A549 (cell line): ENCODE measurements at regions not wholly inside any gene's neighbourhood (a gene's known extent, or its start where the extent isn't known, plus 50 kb on each side); places are given as distances from the start of the nearest gene placed in this dataset.

Source experiments
- CEBPB ChIP-seq, 2 experiments: fragments of >200 bp in 1 of 2; sonication (Bioruptor Twin) in 1 of 2; formaldehyde crosslinking in 1 of 2; IDR thresholded peaks; 2 replicates each; pipeline ENCODE4 v1.6.1; 2012 to 2016
- CTCF ChIP-seq: fragments of >200 bp; sonication (Bioruptor Twin); formaldehyde crosslinking; IDR thresholded peaks from 3 replicates; pipeline ENCODE4 v1.5.1; 2016
- EP300 ChIP-seq, 2 experiments: fragments of >200 bp; sonication (Bioruptor Twin); formaldehyde crosslinking; IDR thresholded peaks; 2 replicates in 1 of 2; 3 replicates in 1 of 2; pipeline ENCODE4 v1.6.1; 2016 to 2017
- JUN ChIP-seq, 2 experiments: fragments of >200 bp; sonication (Bioruptor Twin); formaldehyde crosslinking; IDR thresholded peaks; 2 replicates in 1 of 2; 3 replicates in 1 of 2; pipeline ENCODE4 v1.6.1; 2016 to 2017
- MAFK ChIP-seq: fragments of 450-650 bp; IDR thresholded peaks from 2 replicates; pipeline ENCODE4 v1.6.1; 2014; ENCODE audit not compliant: partially characterized antibody
- MAX ChIP-seq: IDR thresholded peaks from 2 replicates; pipeline ENCODE4 v1.6.1; 2012
- MAZ ChIP-seq: fragments of 150-350 bp; IDR thresholded peaks from 2 replicates; pipeline ENCODE4 v1.6.1; 2014; ENCODE audit warnings: antibody characterized with exemption, low read depth, low read length, borderline replicate concordance
- MYC ChIP-seq: IDR thresholded peaks from 2 replicates; pipeline ENCODE4 v1.6.1; 2012; ENCODE audit warnings: mild to moderate bottlenecking, inconsistent platforms, low read length, improper control_type of control experiment, borderline replicate concordance
- POLR2A ChIP-seq: IDR thresholded peaks from 2 replicates; pipeline ENCODE4 v1.6.1; 2012; ENCODE audit warnings: mild to moderate bottlenecking, low read length
- RAD21 ChIP-seq, 2 experiments: fragments of >200 bp in 1 of 2; sonication (Bioruptor Twin) in 1 of 2; formaldehyde crosslinking in 1 of 2; IDR thresholded peaks in 1 of 2; conservative IDR thresholded peaks in 1 of 2; 2 replicates in 1 of 2; 3 replicates in 1 of 2; pipeline ENCODE4 v1.6.1; 2012 to 2018; ENCODE audit warnings: inconsistent platforms in 1 of 2
- REST ChIP-seq: fragments of 200-600 bp; sonication (generic); IDR thresholded peaks from 2 replicates; pipeline ENCODE4 v1.6.1; 2016; ENCODE audit warnings: antibody characterized with exemption, mild to moderate bottlenecking, moderate library complexity
- SMC3 ChIP-seq: fragments of >200 bp; sonication (Bioruptor Twin); formaldehyde crosslinking; IDR thresholded peaks from 3 replicates; pipeline ENCODE4 v1.6.1; 2018; ENCODE audit warnings: inconsistent platforms
- USF2 ChIP-seq: fragments of 450-650 bp; IDR thresholded peaks from 2 replicates; pipeline ENCODE4 v1.6.1; 2014; ENCODE audit warnings: antibody characterized with exemption
- ZNF302 ChIP-seq: fragments of 250-450 bp; sonication (Bioruptor Pico); IDR thresholded peaks from 2 replicates; pipeline ENCODE4 v1.9.0; 2021; ENCODE audit warnings: inconsistent platforms, mild to moderate bottlenecking, moderate library complexity

- TF ChIP-seq ZNF302, result no peak
- no peak for TF ChIP-seq USF2
- no peak for TF ChIP-seq JUN (IDR thresholded peaks at IDR 0.05)
- TF ChIP-seq POLR2A, result no peak
- TF ChIP-seq REST, result no peak
- TF ChIP-seq SMC3, result no peak
- TF ChIP-seq MAX, result no peak
- TF ChIP-seq CTCF, result no peak
- no peak for TF ChIP-seq EP300 (IDR thresholded peaks at IDR 0.05)
- TF ChIP-seq RAD21 (conservative IDR thresholded peaks at IDR 0.05 in 1 of 2, IDR thresholded peaks at IDR 0.05 in 1 of 2), result no peak
- TF ChIP-seq MYC, result no peak
- no peak for TF ChIP-seq CEBPB (IDR thresholded peaks at IDR 0.05)
- TF ChIP-seq MAFK, result no peak
- no peak for TF ChIP-seq MAZ
Observed at GRCh38 chr13:76668716-76669115, 217.5 kb downstream of the KCTD12 start.
